Subcutaneous abdominal adipose tissue (tissue), 5 donors: ENCODE measurements at regions not wholly inside any gene's neighbourhood (a gene's known extent, or its start where the extent isn't known, plus 50 kb on each side); places are given as distances from the start of the nearest gene placed in this dataset.
"Not testable (repeated sequence)": the region's sequence is repeated elsewhere in the genome, so short reads cannot be mapped to it uniquely, and the experiment has no call there.

Source experiments
- H3K27ac ChIP-seq: one replicate; pipeline ENCODE4 v1.7.0; 2013; ENCODE audit warnings: low read depth, mild to moderate bottlenecking, inconsistent platforms, low read length, moderate library complexity
- H3K27me3 ChIP-seq, 5 donors: one replicate each; pipeline ENCODE4 v1.7.0; 2013; ENCODE audit warnings: low read length in 5 of 5, inconsistent platforms in 1 of 5; ENCODE audit not compliant: control insufficient read depth in 5 of 5, insufficient read depth in 4 of 5
- H3K36me3 ChIP-seq, 5 donors: one replicate each; pipeline ENCODE4 v1.7.0; 2013; ENCODE audit warnings: low read length in 5 of 5; ENCODE audit not compliant: control insufficient read depth in 5 of 5, insufficient read depth in 5 of 5
- H3K4me1 ChIP-seq, 5 donors: one replicate each; pipeline ENCODE4 v1.7.0; 2013; ENCODE audit warnings: low read length in 5 of 5, mild to moderate bottlenecking in 3 of 5, moderate library complexity in 1 of 5; ENCODE audit not compliant: control insufficient read depth in 5 of 5, insufficient read depth in 5 of 5
- H3K4me3 ChIP-seq, 5 donors: one replicate each; pipeline ENCODE4 v1.7.0; 2013; ENCODE audit warnings: low read length in 5 of 5, low read depth in 1 of 5
- H3K9ac ChIP-seq, 5 donors: one replicate each; pipeline ENCODE4 v1.7.0; 2013; ENCODE audit warnings: low read length in 5 of 5, mild to moderate bottlenecking in 4 of 5, moderate library complexity in 3 of 5
- H3K9me3 ChIP-seq, 5 donors: one replicate each; pipeline ENCODE4 v1.7.0; 2013; ENCODE audit warnings: low read length in 5 of 5; ENCODE audit not compliant: control insufficient read depth in 5 of 5
- donor health status: healthy.
- donor health status: healthy.
- donor health status: healthy.
- donor health status: healthy.
- donor health status: healthy.

GRCh38 chr15:79721256-79721655 is 175.6 kb downstream of the MTHFS start:
- no peaks in the 10 kb centered on the region for H3K4me1 ChIP-seq
- H3K27ac ChIP-seq, result no peak overlapping the region
- H3K36me3 ChIP-seq, result no peaks in the 10 kb centered on the region
- no peak overlapping the region for H3K4me3 ChIP-seq
- no peak overlapping the region for H3K9ac ChIP-seq
- H3K27me3 ChIP-seq, result no peaks in the 10 kb centered on the region
- peaks cover 0 to 5% (median 0%) of the 10 kb centered on the region in 5 donors for H3K9me3 ChIP-seq

GRCh38 chr15:79724312-79724711 is 172.5 kb downstream of the MTHFS start:
- Histone ChIP-seq H3K4me1 (no peaks in the 10 kb centered on the region), H3K36me3 (no peaks in the 10 kb centered on the region), H3K27me3 (peaks cover 0 to 8% (median 0%) of the 10 kb centered on the region in 5 donors), H3K27ac (no peak overlapping the region), H3K9me3 (peaks cover 0 to 5% (median 0%) of the 10 kb centered on the region in 5 donors), H3K9ac (no peak overlapping the region), H3K4me3 (no peak overlapping the region)

GRCh38 chr15:79724804-79725203 is 172.0 kb downstream of the MTHFS start:
- Histone ChIP-seq H3K36me3 (no peaks in the 10 kb centered on the region), H3K4me3 (no peak overlapping the region), H3K27ac (no peak overlapping the region), H3K4me1 (no peaks in the 10 kb centered on the region), H3K27me3 (peaks cover 0 to 8% (median 0%) of the 10 kb centered on the region in 5 donors), H3K9ac (no peak overlapping the region), H3K9me3 (peaks cover 0 to 5% (median 0%) of the 10 kb centered on the region in 5 donors)

GRCh38 chr15:79728867-79729266 is 167.9 kb downstream of the MTHFS start:
- Histone ChIP-seq H3K9ac (no peak overlapping the region), H3K27ac (no peak overlapping the region), H3K9me3 (peaks cover 0 to 4% (median 0%) of the 10 kb centered on the region in 5 donors), H3K36me3 (no peaks in the 10 kb centered on the region), H3K27me3 (peaks cover 0 to 8% (median 0%) of the 10 kb centered on the region in 5 donors), H3K4me3 (no peak overlapping the region), H3K4me1 (no peaks in the 10 kb centered on the region)

GRCh38 chr15:79736435-79737000 is 160.3 kb downstream of the MTHFS start:
- Histone ChIP-seq H3K4me1 (no peaks in the 10 kb centered on the region), H3K4me3 (no peak overlapping the region), H3K9me3 (peaks cover 0 to 28% (median 16%) of the 10 kb centered on the region in 5 donors), H3K27me3 (no peaks in the 10 kb centered on the region), H3K9ac (no peak overlapping the region), H3K36me3 (no peaks in the 10 kb centered on the region), H3K27ac (no peak overlapping the region)

GRCh38 chr15:79738143-79738542 is 158.7 kb downstream of the MTHFS start:
- no peak overlapping the region for H3K4me3 ChIP-seq
- H3K4me1 ChIP-seq, result no peaks in the 10 kb centered on the region
- H3K36me3 ChIP-seq, result no peaks in the 10 kb centered on the region
- no peak overlapping the region for H3K27ac ChIP-seq
- no peak overlapping the region for H3K9ac ChIP-seq
- no peaks in the 10 kb centered on the region for H3K27me3 ChIP-seq
- peaks cover 0 to 28% (median 16%) of the 10 kb centered on the region in 5 donors for H3K9me3 ChIP-seq

- Histone ChIP-seq H3K9me3 (peaks cover 0 to 28% (median 16%) of the 10 kb centered on the region in 5 donors), H3K4me1 (no peaks in the 10 kb centered on the region), H3K36me3 (no peaks in the 10 kb centered on the region), H3K9ac (no peak overlapping the region), H3K27me3 (no peaks in the 10 kb centered on the region), H3K4me3 (no peak overlapping the region), H3K27ac (no peak overlapping the region)
Observed at GRCh38 chr15:79740561-79740960, 156.3 kb downstream of the MTHFS start.

- no peak overlapping the region for H3K4me3 ChIP-seq
- no peaks in the 10 kb centered on the region for H3K4me1 ChIP-seq
- H3K27me3 ChIP-seq, result no peaks in the 10 kb centered on the region
- H3K9ac ChIP-seq, result no peak overlapping the region
- H3K9me3 ChIP-seq, result peaks cover 0 to 17% (median 12%) of the 10 kb centered on the region in 5 donors
- no peaks in the 10 kb centered on the region for H3K36me3 ChIP-seq
- no peak overlapping the region for H3K27ac ChIP-seq
Observed at GRCh38 chr15:79743032-79743431, 153.8 kb downstream of the MTHFS start.

- not testable (repeated sequence) for H3K27ac ChIP-seq, H3K4me3 ChIP-seq, H3K9ac ChIP-seq, H3K36me3 ChIP-seq, H3K4me1 ChIP-seq, H3K27me3 ChIP-seq
- H3K9me3 ChIP-seq, result peaks cover 0 to 17% (median 11%) of the 10 kb centered on the region in 5 donors
Observed at GRCh38 chr15:79744485-79744884, 152.3 kb downstream of the MTHFS start.

GRCh38 chr15:79756365-79756764 is 140.4 kb downstream of the MTHFS start:
- Histone ChIP-seq H3K4me3 (no peak overlapping the region), H3K27ac (no peak overlapping the region), H3K4me1 (no peaks in the 10 kb centered on the region), H3K27me3 (peaks cover 0 to 4% (median 0%) of the 10 kb centered on the region in 5 donors), H3K9ac (no peak overlapping the region), H3K9me3 (peaks cover 0 to 5% (median 0%) of the 10 kb centered on the region in 5 donors), H3K36me3 (no peaks in the 10 kb centered on the region)
